ENCODE measurements at regions not wholly inside any gene's neighbourhood (a gene's known extent, or its start where the extent isn't known, plus 50 kb on each side); places are given as distances from the start of the nearest gene placed in this dataset.

- DNase-seq (no peak), ATAC-seq (ENCODE audit: low read depth) (no peak)
- no peak overlapping the region for H3K4me3 ChIP-seq (ENCODE audit: control extremely low read depth in 1 of 5, extremely low read depth in 1 of 5, insufficient read depth in 1 of 5, low read depth in 2 of 5, low read length in 4 of 5)
- peaks cover 0 to 14% (median 3%) of the 10 kb centered on the region in 3 donors for H3K9me3 ChIP-seq (ENCODE audit: control extremely low read depth in 1 of 3, control insufficient read depth in 2 of 3, insufficient read depth in 1 of 3, low read length in 2 of 3)
- Mint-ChIP-seq H3K4me1 (no peaks in the 10 kb centered on the region), H3K9me3 (ENCODE audit: insufficient read depth) (no peaks in the 10 kb centered on the region), H3K27me3 (no peaks in the 10 kb centered on the region), H3K4me3 (no peak overlapping the region), H3K27ac (no peak overlapping the region)
- TF ChIP-seq EZH2 (IDR thresholded peaks at IDR 0.05; ENCODE audit: borderline replicate concordance, insufficient read depth, low read depth, low read length, poor library complexity, severe bottlenecking) = no peak
- no peak for TF ChIP-seq CTCF (IDR thresholded peaks at IDR 0.05)
- H3K27me3 ChIP-seq (replicated peaks in 1 of 4; ENCODE audit: control extremely low read depth in 1 of 4, control insufficient read depth in 3 of 4, insufficient read depth in 4 of 4, low read length in 3 of 4) = no peaks in the 10 kb centered on the region
- no peaks in the 10 kb centered on the region for H4K20me1 ChIP-seq (ENCODE audit: control insufficient read depth, insufficient read depth, low read length, poor library complexity, severe bottlenecking)
- H3K79me2 ChIP-seq (ENCODE audit: control insufficient read depth, insufficient read depth, low read length) = no peaks in the 10 kb centered on the region
- ChIA-PET CTCF (no interaction called here), POLR2A (no interaction called here)
- intact Hi-C loops (cut with micrococcal nuclease) = no loop called here
- H3K27ac ChIP-seq (ENCODE audit: low read length in 2 of 2) = no peak overlapping the region
- H3K4me1 ChIP-seq (ENCODE audit: control insufficient read depth in 2 of 2, insufficient read depth in 2 of 2, low read length in 2 of 2) = no peaks in the 10 kb centered on the region
- H3K9ac ChIP-seq (ENCODE audit: low read length) = no peak overlapping the region
- H2AFZ ChIP-seq (ENCODE audit: insufficient read depth, low read depth, low read length, poor library complexity, severe bottlenecking) = no peak overlapping the region
- 76% methylated on average over 4 of the region's 4 CpGs for WGBS (ENCODE audit: insufficient coverage)
- no peaks in the 10 kb centered on the region for H3K36me3 ChIP-seq (replicated peaks in 1 of 2; ENCODE audit: control extremely low read depth in 1 of 2, control insufficient read depth in 1 of 2, extremely low read depth in 1 of 2, insufficient read depth in 2 of 2, low read length in 1 of 2)
- no peak overlapping the region for H3K4me2 ChIP-seq (replicated peaks; ENCODE audit: low read depth, low read length, poor library complexity, severe bottlenecking)
Measured at GRCh38 chr7:85821926-85822325, 635.1 kb upstream of the SEMA3D start.

GRCh38 chr7:85820702-85821443 is 634.0 kb upstream of the SEMA3D start:
- no peaks in the 10 kb centered on the region for H3K4me1 Mint-ChIP-seq
- no peaks in the 10 kb centered on the region for H3K27me3 ChIP-seq (replicated peaks in 1 of 4; ENCODE audit: control extremely low read depth in 1 of 4, control insufficient read depth in 3 of 4, insufficient read depth in 4 of 4, low read length in 3 of 4)

More at GRCh38 chr7:85820702-85821443, 634.0 kb upstream of the SEMA3D start:
- TF ChIP-seq EZH2 (IDR thresholded peaks at IDR 0.05; ENCODE audit: borderline replicate concordance, insufficient read depth, low read depth, low read length, poor library complexity, severe bottlenecking) (no peak), CTCF (IDR thresholded peaks at IDR 0.05) (no peak)
- 87% methylated on average over 5 of the region's 5 CpGs for WGBS (ENCODE audit: insufficient coverage)
- Histone ChIP-seq H2AFZ (ENCODE audit: insufficient read depth, low read depth, low read length, poor library complexity, severe bottlenecking) (no peak overlapping the region), H3K79me2 (ENCODE audit: control insufficient read depth, insufficient read depth, low read length) (no peaks in the 10 kb centered on the region), H3K4me3 (ENCODE audit: control extremely low read depth in 1 of 5, extremely low read depth in 1 of 5, insufficient read depth in 1 of 5, low read depth in 2 of 5, low read length in 4 of 5) (no peak overlapping the region), H3K9me3 (ENCODE audit: control extremely low read depth in 1 of 3, control insufficient read depth in 2 of 3, insufficient read depth in 1 of 3, low read length in 2 of 3) (peaks cover 0 to 14% (median 3%) of the 10 kb centered on the region in 3 donors), H3K27ac (ENCODE audit: low read length in 2 of 2) (no peak overlapping the region), H3K4me1 (ENCODE audit: control insufficient read depth in 2 of 2, insufficient read depth in 2 of 2, low read length in 2 of 2) (no peaks in the 10 kb centered on the region), H3K36me3 (replicated peaks in 1 of 2; ENCODE audit: control extremely low read depth in 1 of 2, control insufficient read depth in 1 of 2, extremely low read depth in 1 of 2, insufficient read depth in 2 of 2, low read length in 1 of 2) (no peaks in the 10 kb centered on the region), H4K20me1 (ENCODE audit: control insufficient read depth, insufficient read depth, low read length, poor library complexity, severe bottlenecking) (no peaks in the 10 kb centered on the region), H3K4me2 (replicated peaks; ENCODE audit: low read depth, low read length, poor library complexity, severe bottlenecking) (no peak overlapping the region), H3K9ac (ENCODE audit: low read length) (no peak overlapping the region)
- no peak for DNase-seq
- Mint-ChIP-seq H3K27ac (no peak overlapping the region), H3K27me3 (no peaks in the 10 kb centered on the region), H3K9me3 (ENCODE audit: insufficient read depth) (no peaks in the 10 kb centered on the region), H3K4me3 (no peak overlapping the region)
- ChIA-PET CTCF (no interaction called here), POLR2A (no interaction called here)
- no peak for ATAC-seq (ENCODE audit: low read depth)
- intact Hi-C loops (cut with micrococcal nuclease) = no loop called here
